ENCODE measurements at regions not wholly inside any gene's neighbourhood (a gene's known extent, or its start where the extent isn't known, plus 50 kb on each side); places are given as distances from the start of the nearest gene placed in this dataset.

GRCh38 chr9:106745876-106746275, 117.1 kb upstream of the ZNF462 start:
- no peaks in the 10 kb centered on the region for H3K9me3 ChIP-seq
- H3K27me3 ChIP-seq, result no peaks in the 10 kb centered on the region
- no peaks in the 10 kb centered on the region for H3K4me1 ChIP-seq
- DNase-seq, result no peak
- H3K36me3 ChIP-seq, result no peaks in the 10 kb centered on the region
- intact Hi-C loops (cut with DNase I), result no loop called here
- H3K27ac ChIP-seq, result no peak overlapping the region
- no peak for TF ChIP-seq POLR2A (IDR thresholded peaks at IDR 0.05)
- TF ChIP-seq CTCF (IDR thresholded peaks at IDR 0.05), result no peak
- no peak overlapping the region for H3K4me3 ChIP-seq (replicated peaks in 1 of 3)

GRCh38 chr9:106751681-106752080, 111.3 kb upstream of the ZNF462 start:
- no peak for TF ChIP-seq CTCF (IDR thresholded peaks at IDR 0.05)
- TF ChIP-seq POLR2A (IDR thresholded peaks at IDR 0.05), result no peak
- H3K4me3 ChIP-seq (replicated peaks in 1 of 3), result no peak overlapping the region

GRCh38 chr9:106752581-106752980, 110.4 kb upstream of the ZNF462 start:
- H3K36me3 ChIP-seq, result no peaks in the 10 kb centered on the region
- intact Hi-C loops (cut with DNase I), result no loop called here
- DNase-seq, result no peak
- H3K4me3 ChIP-seq (replicated peaks in 1 of 3), result no peak overlapping the region
- no peaks in the 10 kb centered on the region for H3K9me3 ChIP-seq
- peaks cover 6 to 12% of the 10 kb centered on the region in 2 donors for H3K4me1 ChIP-seq
- no peaks in the 10 kb centered on the region for H3K27me3 ChIP-seq
- no peak overlapping the region for H3K27ac ChIP-seq
- no peak for TF ChIP-seq CTCF (IDR thresholded peaks at IDR 0.05)
- no peak for TF ChIP-seq POLR2A (IDR thresholded peaks at IDR 0.05)
- 69 to 79% methylated on average over 3 of the region's 3 CpGs for WGBS, 2 donors

More at GRCh38 chr9:106751681-106752080, 111.3 kb upstream of the ZNF462 start:
- H3K27ac ChIP-seq, result no peak overlapping the region
- no peak for DNase-seq
- intact Hi-C loops (cut with DNase I), result no loop called here
- H3K4me1 ChIP-seq, result peaks cover 6 to 12% of the 10 kb centered on the region in 2 donors
- no peaks in the 10 kb centered on the region for H3K36me3 ChIP-seq
- no peaks in the 10 kb centered on the region for H3K27me3 ChIP-seq
- H3K9me3 ChIP-seq, result no peaks in the 10 kb centered on the region
- 90% methylated on average over 5 of the region's 5 CpGs for WGBS, 2 donors

GRCh38 chr9:106753155-106753671, 109.8 kb upstream of the ZNF462 start:
- intact Hi-C loops (cut with DNase I), result no loop called here
- DNase-seq, result no peak
- Histone ChIP-seq H3K27ac (no peak overlapping the region), H3K27me3 (no peaks in the 10 kb centered on the region), H3K4me3 (replicated peaks in 1 of 3) (no peak overlapping the region), H3K4me1 (peaks cover 6 to 12% of the 10 kb centered on the region in 2 donors), H3K36me3 (no peaks in the 10 kb centered on the region), H3K9me3 (no peaks in the 10 kb centered on the region)
- 55 to 68% methylated on average over 4 of the region's 4 CpGs for WGBS, 2 donors
- no peak for TF ChIP-seq CTCF (IDR thresholded peaks at IDR 0.05)
- no peak for TF ChIP-seq POLR2A (IDR thresholded peaks at IDR 0.05)

GRCh38 chr9:106755736-106756135, 107.2 kb upstream of the ZNF462 start:
- peak overlapping the region; percentile 67 to 87 (median 81) for H3K27ac ChIP-seq
- WGBS, 2 donors, result 39 to 42% methylated on average over 7 of the region's 7 CpGs
- peaks cover 6 to 12% of the 10 kb centered on the region in 2 donors for H3K4me1 ChIP-seq
- H3K27me3 ChIP-seq, result no peaks in the 10 kb centered on the region
- TF ChIP-seq POLR2A (IDR thresholded peaks at IDR 0.05) (peak in 1 of 2 donors; percentile 25), CTCF (IDR thresholded peaks at IDR 0.05) (no peak)
- intact Hi-C loops (cut with DNase I), result no loop called here
- no peaks in the 10 kb centered on the region for H3K36me3 ChIP-seq
- H3K4me3 ChIP-seq (replicated peaks in 1 of 3), result no peak overlapping the region
- peak; percentile 86 to 88 for DNase-seq
- no peaks in the 10 kb centered on the region for H3K9me3 ChIP-seq
